COLO829 (cell line): ENCODE measurements at regions not wholly inside any gene's neighbourhood (a gene's known extent, or its start where the extent isn't known, plus 50 kb on each side); places are given as distances from the start of the nearest gene placed in this dataset.
"Not testable (repeated sequence)": the region's sequence is repeated elsewhere in the genome, so short reads cannot be mapped to it uniquely, and the experiment has no call there.

Source experiments
- DNase-seq: peaks from one replicate; pipeline ENCODE4 v3.0.0; 2012; ENCODE audit warnings: low spot score

DNA sequence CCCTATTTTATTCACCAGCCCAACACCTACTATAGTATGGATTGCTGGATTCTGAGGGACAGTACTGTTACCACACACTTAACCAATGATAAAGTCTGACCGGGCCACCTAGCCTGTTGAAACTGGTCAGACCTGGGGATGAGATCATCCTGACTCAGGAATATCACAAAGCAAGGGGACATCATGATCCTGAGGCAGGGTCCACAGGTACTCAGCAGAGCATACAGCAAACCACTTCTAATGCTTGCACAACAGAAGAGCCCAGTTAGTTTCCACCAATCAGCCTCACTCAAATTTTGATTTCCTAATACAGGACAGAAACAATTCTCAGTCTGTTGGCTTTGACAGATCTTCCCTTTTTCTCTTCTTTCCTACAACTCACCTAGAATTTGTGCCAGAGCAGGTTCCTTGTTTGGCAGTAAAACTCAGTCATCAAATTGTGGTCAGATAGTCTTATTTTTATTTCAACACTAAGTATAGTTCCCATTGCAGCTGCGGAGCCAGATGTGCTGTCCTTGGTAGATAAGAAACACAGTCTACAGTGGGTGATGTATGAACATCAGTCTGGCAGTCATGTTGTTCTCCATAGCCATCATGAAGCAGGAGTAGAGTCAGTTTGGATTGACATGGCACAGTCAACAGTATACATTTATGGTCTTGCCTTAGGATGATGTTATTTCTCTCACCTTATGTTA, 90.1 kb upstream of the PRR23C start:
- DNase-seq, result no peak

DNA sequence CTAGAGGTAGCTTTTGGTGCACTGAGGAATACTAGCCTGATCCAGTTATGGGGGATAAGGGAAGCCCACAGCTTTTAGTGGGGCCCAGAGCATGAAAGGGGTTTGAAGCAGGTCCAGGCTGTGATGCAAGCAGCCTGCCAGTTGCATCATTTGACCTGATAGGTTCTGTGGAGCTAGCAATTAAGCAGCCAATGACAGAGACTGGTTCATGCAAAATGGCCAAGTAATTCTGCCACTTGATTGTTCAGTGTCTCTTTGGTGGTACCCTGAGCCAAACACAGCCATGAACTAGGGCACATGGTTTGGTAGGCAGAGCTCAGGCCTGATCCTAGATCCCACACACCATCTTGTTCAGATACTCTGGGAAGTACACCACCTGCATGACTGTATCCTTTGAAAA, 91.0 kb upstream of the PRR23C start:
- no peak for DNase-seq

DNA sequence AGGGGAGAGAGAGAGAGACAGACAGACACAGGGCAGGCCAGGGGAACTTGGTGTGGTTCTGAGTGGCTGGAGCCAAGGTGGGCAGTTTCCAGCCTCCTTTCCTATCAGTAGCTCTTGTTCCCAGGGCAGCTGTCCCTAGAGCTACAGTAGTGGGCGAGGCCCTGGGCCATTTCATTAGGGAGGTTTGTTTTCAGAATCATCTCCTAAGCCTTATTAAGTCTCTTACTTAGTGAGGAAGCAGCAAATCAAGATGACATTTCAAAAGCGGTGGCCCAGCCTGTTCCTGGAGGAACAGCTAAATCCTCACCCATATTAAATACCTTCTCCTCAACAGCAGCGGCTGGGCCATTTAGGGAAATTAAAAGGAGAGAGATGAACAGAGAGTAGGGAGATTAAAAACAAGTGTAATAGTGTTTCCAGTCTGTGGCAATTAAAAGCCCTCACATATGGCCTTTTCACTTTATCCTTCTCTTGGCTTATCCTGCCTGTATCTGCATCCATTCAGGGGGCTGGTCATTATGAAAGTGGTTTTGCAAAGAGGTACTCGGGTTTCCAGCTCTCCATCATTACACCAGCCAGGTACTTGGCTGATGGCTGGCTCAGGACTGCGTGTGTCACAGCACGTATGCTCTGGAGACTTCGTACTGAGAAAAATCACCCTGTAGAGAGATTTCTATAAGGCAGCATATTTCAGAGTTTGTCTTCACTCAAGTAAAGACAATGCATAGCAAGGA, 91.9 kb upstream of the PRR23C start:
- DNase-seq, result no peak

DNA sequence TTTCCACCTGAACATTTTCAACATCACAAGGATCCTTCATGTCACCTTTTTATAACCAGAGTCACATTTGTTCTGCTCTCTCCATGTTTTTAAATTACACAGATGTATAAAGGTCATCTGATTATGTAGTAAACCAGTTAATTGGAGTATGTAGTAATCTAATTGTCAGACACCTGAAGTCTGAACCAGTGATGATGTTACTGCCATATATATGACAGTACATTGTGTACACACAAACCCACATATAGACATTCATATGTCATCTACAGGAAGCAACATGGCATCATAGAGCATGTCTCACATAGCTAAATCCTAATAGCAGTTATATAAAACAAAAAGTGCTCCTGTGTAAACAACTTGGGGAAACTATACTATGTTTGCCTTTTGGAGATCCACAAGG, 95.9 kb upstream of the PRR23C start:
- DNase-seq, result no peak

DNA sequence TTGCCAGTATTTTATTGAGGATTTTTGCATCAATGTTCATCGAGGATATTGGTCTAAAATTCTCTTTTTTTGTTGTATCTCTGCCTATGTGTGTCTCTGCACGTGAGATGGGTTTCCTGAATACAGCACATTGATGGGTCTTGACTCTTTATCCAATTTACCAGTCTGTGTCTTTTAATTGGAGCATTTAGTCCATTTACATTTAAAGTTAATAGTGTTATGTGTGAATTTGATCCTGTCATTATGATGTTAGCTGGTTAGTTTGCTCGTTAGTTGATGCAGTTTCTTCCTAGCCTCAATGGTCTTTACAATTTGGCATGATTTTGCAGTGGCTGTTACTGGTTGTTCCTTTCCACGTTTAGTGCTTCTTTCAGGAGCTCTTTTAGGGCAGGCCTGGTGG, 101.3 kb upstream of the PRR23C start:
- not testable (repeated sequence) for DNase-seq

DNA sequence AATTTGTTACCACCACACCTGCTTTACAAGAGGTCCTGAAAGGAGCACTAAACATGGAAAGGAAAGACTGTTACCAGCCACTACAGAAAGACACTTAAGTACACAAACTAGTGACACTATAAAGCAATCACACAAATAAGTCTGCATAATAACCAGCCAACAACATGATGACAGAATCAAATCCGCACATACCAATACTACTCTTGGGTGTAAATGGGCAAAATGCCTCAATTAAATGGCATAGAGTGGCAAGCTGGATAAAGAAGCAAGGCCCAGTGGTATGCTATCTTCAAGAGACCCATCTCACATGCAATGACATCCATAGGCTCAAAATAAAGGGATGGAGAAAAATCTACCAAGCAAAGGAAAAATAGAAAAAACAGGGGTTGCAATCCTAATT, 106.8 kb upstream of the PRR23C start:
- no peak for DNase-seq

DNA sequence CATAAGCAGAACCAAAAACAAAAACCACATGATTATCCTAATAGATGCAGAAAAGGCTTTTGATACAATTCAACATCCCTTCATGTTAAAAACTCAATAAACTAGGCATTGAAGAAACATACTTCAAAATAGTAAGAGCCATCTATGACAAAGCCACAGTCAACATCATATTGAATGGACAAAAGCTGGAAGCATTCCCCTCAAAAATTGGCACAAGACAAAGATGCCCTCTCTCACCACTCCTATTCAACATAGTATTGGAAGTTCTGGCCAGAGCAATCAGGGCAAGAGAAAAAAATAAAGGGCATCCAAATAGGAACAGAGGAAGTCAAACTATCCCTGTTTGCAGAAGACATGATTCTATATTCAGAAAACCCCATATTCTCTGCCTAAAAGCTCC, 108.7 kb upstream of the PRR23C start:
- DNase-seq, result not testable (repeated sequence)

DNA sequence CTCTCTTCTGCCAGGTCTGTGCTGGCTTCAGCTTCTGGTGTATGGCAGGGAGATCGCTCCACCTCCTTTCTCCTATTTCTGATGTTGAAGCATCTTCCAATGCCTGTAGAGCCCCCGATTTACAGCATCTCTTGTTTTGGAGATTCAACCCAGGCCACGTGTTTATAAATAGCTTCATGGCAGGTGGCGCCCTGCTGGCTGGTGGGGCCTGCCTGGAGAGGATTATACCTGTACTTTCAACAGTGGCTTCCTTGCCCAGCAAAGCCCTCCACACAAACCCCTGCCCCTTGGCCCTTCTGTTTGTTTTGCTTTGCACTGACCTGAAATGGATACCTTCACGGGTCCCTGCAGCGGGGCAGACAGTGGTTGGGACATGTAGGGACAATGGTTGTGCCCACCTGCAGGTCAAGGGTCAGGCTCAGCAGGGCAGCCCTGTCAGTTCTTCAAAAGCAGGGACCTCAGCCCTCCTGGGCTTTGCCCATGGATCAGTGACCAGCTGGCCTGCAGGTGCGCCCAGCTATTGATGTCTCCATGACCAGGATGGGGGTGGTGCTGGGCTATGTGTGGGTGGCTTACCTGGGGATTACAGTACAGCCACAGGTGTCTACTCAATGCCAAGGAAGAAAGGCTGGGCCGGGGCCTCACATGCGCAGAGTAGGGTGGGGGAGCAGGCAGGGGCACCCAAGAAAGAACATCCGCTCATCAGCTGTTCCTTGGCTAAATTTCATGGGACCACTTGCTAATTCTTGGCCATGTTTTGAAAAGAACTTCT, 112.7 kb upstream of the PRR23C start:
- DNase-seq, result no peak

DNA sequence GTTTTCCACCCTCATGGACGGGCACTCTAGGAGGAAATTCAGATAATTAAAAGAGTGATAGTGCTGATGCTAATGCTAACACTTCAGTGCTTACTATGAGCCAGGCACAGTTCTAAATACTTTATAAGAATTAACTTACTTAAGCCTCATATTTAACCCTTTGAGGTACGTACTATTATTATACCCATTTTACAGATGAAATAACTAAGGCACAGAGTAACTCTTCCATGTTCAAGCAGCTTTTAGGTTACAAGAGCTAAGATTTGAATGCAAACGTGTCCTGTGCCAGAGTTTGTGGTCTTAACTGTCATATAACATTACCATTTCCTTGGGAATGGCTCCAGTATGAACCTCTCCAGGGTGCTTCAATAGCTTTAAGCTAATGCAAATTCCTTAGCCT, 114.7 kb upstream of the PRR23C start:
- no peak for DNase-seq

DNA sequence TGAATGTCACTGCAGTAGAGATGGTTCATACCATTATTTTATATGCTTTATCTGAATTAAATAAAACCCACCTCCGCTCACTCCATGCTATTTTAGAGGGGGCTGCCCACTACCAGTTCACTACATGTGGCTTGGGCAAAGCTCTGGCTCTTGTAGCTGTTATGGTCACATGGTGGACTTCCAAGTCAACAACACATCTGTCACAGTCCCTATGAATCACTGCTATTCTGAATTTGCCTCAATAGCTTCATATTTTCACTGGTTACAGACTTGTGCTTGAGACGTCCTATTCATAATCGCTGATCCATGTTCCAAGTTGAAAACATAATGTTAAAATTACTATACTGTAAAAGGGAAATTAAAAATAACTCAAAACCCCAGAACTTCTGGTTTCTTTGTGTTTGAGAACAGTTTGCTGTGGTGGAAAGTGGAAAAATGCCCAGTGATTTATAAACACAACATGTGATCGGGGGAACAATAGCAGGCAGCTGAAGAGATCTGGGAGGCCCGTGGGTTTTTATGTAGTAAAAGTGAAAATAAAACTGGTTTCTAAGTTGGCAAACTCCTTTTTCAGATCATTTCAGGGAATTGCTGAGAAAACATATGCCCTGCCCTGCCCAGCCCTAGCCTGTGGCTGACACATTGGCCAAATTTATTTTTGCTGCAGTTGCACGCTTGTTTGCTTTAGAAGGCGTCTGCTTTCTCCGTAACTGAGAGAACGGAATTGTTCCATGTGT, 128.8 kb upstream of the PRR23C start:
- DNase-seq, result no peak

DNA sequence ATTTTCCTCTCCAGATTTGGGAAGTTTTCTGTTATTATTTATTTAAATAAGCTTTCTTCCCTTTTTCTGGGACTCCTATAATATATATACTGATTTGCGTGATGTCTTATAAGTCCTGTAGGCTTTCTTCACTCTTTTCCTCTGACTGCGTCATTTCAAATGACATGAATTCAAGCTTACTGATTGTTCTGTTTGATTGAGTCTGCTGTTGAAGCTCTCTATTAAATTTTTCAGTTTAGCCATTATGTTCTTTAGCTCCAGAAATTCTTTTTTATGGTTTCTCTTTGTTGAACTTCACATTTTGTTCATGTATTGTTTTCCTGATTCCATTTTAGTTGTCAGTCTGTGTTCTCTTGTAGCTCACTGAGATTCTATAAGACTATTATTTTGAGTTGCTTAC, 135.8 kb upstream of the PRR23C start:
- no peak for DNase-seq

DNA sequence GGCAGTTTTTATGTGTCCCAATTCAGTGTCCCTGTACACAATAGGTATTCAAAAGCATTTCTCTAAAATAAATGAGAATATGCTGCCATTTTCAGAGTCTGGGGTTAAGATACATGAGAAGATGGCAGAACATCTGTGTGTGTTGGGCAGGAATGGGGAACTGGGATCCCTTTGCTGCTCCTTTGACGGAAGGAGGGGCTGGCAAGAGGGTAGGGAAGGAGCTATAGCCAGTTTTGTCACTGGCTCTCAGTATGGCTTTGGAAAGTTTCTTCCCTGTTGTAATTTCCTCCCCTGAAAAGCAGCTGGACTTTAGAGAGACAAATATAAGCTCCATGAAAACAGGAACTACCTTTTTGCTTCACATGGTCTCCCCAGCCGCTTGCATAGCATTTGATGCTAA, 137.5 kb upstream of the PRR23C start:
- DNase-seq, result no peak

DNA sequence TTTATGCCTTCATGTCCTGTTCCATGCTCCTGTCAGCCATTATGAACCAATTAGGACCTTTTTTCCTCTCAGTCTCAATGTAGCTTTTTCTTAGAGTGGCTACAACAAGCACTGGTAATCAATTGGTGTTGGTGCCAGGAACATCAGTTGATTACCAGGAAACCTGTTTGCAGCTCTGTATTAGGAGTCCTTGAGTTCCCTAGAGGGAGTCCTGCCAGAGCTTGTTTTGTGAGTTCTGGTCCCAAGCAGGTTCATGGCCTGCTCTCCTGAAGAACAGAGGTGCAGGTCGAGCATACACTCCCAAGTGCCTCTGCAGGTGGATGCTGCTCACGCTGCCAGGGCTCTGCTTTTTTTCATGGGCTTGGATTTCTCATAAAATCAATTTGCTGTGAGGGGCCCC, 137.9 kb upstream of the PRR23C start:
- no peak for DNase-seq

DNA sequence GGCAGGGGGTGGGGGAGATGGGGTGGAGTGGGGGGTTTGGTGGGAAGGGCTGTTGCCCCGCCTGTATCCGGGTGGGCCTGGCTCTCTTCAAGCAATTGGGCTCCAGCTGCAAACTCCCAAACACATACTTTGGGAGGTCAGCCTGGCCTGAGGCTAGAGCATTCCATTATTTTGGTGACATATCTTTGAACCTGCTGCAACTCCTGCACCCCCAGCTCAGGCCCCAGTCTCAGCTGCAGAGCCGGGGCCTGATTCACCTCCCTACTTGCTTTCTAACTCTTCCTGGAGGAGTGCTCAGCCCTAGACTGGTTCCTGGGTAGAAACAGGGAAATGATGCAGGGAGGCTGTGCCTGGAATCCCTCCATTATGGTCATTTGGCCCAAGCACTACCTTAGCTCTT, 140.8 kb upstream of the PRR23C start:
- DNase-seq, result no peak

DNA sequence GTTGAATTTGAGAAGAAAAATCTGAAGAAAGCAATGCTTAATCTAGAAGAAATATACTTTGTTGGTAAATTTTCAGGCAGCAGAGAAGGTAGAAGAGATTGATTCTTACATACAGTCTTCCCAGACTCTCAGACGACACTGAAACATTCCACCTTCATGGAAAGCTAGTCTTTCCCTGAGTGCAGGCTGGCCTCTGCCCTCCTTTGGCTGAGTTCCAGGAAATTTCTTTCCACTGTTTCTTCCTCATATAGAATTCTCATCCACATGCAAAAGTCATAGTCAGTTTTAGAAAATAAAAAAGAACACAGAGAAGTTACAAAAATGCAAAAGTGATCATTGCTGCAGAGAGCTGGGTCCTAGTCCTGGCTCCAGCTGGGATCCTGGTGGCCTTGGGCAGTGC, 142.5 kb upstream of the PRR23C start:
- no peak for DNase-seq

DNA sequence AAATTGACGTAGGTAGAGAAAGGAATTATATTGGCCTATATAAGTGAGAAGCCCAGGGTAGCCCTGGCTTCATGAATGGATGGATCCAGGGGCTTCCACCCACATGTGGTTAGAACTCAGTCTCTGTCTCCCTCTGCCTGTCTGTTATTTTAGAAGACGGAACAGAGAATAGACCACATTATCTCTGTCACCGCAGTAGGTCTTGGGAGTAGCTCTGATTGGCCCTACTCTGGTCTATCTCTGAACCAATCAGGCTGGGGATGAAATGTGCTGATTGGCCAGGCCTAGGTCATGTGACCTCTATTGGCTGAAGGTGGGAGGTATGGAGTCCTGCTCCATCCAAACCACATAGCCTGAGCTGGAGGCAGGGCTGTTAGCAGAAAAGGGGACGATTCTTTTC, 143.0 kb upstream of the PRR23C start:
- no peak for DNase-seq

DNA sequence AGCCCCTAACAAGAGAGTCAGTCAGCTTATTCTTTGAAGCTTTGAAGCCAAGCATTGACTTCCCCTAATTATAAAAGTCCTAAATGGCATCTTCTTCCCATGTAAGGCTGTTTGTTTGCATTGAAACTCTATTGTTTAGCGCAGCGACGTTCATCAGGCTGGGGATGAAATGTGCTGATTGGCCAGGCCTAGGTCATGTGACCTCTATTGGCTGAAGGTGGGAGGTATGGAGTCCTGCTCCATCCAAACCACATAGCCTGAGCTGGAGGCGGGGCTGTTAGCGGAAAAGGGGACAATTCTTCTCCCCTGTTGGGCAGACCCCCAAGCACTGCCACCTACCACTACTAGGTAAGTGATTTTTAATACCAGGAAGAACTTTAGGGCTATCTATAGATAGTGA, 145.3 kb upstream of the PRR23C start:
- no peak for DNase-seq

DNA sequence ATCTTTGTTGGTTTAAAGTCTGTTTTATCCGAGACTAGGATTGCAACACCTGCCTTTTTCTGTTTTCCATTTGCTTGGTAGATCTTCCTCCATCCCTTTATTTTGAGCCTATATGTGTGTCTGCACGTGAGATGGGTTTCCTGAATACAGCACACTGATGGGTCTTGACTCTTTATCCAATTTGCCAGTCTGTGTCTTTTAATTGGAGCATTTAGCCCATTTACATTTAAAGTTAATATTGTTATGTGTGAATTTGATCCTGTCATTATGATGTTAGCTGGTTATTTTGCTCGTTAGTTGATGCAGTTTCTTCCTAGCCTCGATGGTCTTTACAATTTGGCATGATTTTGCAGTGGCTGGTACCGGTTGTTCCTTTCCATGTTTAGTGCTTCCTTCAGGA, 149.4 kb upstream of the MRPS22 start:
- not testable (repeated sequence) for DNase-seq

DNA sequence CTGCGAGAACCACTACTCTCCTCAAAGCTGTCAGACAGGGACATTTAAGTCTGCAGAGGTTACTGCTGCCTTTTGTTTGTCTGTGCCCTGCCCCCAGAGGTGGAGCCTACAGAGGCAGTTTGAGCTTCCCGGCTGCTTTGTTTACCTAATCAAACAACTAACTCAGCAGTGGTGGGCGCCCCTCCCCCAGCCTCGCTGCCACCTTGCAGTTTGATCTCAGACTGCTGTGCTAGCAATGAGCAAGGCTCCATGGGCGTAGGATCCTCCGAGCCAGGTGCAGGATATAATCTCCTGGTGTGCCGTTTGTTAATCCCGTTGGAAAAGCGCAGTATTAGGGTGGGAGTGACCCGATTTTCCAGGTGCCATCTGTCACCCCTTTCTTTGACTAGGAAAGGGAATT, 147.7 kb upstream of the MRPS22 start:
- DNase-seq, result not testable (repeated sequence)

DNA sequence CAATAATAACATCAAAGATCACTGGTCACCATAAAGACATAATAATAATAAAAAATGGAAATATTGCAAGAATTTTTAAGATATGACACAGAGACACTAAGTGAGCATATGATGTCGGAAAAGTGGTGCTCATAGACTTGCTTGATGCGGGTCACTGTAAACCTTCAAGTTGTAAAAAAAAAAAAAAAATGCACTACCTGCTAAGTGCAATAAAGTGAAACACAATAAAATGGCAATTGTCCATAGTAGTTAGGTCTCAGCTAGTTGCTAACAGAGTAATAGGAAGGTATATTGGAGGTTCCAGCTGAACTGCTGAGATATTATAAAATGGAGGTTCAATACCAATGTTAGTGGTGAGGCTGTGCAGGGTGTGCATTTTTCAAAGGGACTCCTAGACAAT, 146.6 kb upstream of the MRPS22 start:
- DNase-seq, result no peak

DNA sequence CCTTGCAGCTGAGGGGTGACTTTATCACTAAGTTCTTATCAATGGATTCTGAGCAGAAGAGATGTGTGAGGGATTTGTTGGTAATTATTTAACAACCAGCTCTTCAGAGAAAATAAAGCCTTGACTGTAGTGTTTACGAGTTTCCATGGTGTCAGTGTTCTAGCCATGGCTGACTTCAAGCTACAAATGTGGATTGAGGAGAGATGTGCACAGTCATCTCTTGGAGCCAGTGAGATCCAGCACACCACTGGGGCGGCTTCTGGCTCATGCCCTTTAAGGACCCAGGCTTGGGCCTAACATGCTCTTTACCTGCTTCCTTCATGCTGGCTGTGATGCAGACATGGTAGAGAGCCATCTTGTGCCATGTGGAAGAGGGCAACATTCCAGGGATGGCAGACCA, 145.6 kb upstream of the MRPS22 start:
- no peak for DNase-seq

DNA sequence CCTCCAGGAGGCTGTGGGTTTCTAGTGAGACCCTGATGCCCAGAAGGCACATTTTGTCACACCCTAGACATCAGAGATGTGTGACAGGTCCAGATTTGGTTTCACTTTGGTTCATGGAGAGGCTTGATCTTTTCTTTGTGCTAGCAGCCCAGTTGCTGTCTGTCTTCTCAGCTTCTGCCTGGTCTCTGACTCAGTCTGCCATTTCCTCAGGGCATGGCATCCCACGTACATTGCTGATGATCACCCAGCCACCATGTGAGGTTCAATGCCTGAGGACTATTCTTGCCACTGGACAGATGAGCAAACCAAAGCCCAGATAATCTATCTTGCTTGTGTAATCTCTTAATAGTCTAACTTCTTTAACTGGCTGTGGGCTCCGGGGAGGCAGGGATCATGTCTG, 144.9 kb upstream of the MRPS22 start:
- DNase-seq, result no peak
